GM18517 (cell line): ENCODE measurements at regions not wholly inside any gene's neighbourhood (a gene's known extent, or its start where the extent isn't known, plus 50 kb on each side); places are given as distances from the start of the nearest gene placed in this dataset.
"Not testable (repeated sequence)": the region's sequence is repeated elsewhere in the genome, so short reads cannot be mapped to it uniquely, and the experiment has no call there.

Experiments
- ATAC-seq: cut with Tn5 transposase; IDR thresholded peaks from one replicate; pipeline ENCODE4 v1.9.1; 2021; ENCODE audit warnings: mild to moderate bottlenecking, moderate library complexity; ENCODE audit not compliant: unreplicated experiment

DNA sequence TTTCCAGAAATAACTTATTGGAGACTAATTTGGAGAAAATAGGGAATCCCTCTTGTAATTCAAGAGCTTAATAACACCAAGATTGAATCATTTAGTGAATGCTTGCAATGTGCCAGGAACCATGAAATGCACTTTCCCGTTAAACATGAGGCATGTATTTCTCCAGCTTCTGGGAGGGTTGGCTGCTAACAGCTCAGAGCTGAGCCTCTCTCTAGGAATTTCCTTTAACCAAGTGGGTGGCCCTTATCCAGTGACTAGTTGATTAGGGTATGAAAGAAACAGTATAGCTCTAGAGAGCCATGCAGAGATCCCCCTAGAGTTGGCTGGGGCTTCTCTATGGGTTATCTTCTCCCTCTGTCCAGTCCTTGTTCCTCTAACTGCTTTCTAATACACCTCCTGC lies 356.4 kb upstream of the GOT2 start:
- ATAC-seq, result no peak

GRCh38 chr16:59088431-59088830 lies 354.3 kb upstream of the GOT2 start:
- no peak for ATAC-seq

GRCh38 chr16:59087641-59088040 lies 353.5 kb upstream of the GOT2 start:
- no peak for ATAC-seq

DNA sequence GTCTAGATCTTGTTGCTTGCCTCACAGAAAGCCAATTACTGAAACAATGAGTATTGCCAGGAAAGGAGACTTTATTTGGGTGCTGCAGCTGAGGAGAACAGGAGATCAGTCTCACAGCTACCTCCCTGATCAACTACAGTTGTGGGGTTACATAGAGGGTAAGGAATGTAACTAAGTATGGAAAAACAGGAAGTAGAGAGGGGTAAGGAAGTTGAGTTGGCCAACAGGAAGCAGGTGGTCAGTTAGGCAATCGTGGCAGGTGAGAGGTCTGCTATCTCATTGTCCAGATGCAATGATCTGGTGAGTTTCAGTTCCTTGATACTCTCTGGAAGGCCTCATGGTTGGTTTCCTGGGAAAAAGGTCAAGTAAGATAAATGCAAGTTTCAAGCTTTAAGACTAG lies 333.1 kb upstream of the GOT2 start:
- no peak for ATAC-seq

- ATAC-seq, result no peak
These were observed 326.1 kb upstream of the GOT2 start for GRCh38 chr16:59060207-59060606.

- ATAC-seq, result no peak
These were observed 324.1 kb upstream of the GOT2 start for GRCh38 chr16:59058250-59058649.

- ATAC-seq, result no peak
These were observed 319.8 kb upstream of the GOT2 start for GRCh38 chr16:59053911-59054310.

GRCh38 chr16:59052231-59052630 lies 318.1 kb upstream of the GOT2 start:
- ATAC-seq, result no peak

DNA sequence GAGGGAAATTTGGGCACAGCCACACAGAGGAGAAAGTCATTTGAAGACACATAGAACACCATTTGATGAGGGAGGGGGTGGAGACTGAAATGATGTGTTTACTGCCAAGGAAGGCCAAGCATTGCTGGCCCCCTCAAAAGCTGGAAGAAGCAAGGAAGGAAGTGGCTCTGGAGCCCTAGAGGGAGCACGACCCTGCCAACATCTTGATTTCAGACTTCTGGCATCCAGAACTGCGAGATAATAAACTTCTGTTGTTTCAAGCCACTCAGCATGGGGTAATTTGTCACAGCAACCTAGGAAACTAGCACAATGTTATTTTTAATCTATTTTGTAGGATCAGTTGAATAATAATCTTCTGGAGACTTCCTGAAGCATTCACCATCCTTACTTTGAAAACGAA lies 314.8 kb upstream of the GOT2 start:
- ATAC-seq, result no peak

GRCh38 chr16:59047114-59047513 lies 313.0 kb upstream of the GOT2 start:
- no peak for ATAC-seq

DNA sequence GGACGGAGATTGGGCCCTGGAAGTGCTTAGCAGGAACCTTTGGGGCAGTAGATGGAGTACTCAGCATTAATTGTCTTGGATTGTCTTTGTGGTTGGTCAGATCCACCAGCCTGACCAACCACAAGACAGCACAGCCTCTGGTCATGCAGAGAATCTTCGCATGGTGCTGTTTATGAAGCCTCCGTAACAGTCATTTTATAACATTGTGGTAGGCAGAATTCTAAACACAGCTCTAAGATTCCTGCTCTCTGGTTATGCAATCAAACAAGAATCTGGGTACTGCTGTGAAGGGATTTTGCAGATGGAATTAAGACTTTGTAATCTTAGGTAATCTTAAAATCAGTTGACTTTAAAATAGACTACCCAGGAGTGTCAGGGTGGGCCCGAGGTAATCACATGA lies 312.2 kb upstream of the GOT2 start:
- ATAC-seq, result no peak

- ATAC-seq, result no peak
These were observed 311.4 kb upstream of the GOT2 start for GRCh38 chr16:59045501-59045900.

GRCh38 chr16:59044616-59045015 lies 310.5 kb upstream of the GOT2 start:
- no peak for ATAC-seq

- no peak for ATAC-seq
These were observed 308.2 kb upstream of the GOT2 start for GRCh38 chr16:59042301-59042700.

DNA sequence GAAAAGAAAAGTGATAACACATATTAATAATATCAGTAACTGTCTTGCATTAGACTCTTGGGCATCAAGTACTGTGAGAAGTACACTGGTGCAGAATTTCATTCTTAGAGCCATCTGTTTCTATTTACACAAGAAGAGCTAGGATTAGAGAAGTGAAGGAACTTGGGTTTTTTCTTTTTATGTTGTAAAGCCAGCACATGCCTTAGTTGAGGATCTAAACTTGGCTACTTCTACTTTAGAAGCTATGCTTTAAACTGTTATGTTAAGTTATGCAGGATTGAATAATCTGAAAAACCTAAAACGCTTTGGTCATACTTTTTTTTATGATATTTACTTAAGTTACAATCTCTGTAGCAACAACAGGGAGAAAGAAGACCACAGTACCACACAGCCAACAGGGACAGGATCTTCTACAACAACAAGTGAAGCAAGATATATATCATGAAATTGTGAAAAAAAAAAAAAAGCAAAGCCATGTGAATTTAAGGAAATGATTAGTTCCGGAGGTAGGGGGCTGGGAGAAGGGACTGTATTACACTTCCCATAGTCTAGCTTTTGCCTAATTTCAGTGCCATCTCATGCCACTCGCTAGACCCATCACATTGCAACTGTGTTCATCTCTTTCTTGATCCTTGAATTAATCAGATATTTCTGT lies 305.1 kb upstream of the GOT2 start:
- ATAC-seq, result no peak

GRCh38 chr16:59030923-59031485 lies 296.9 kb upstream of the GOT2 start:
- ATAC-seq, result no peak

DNA sequence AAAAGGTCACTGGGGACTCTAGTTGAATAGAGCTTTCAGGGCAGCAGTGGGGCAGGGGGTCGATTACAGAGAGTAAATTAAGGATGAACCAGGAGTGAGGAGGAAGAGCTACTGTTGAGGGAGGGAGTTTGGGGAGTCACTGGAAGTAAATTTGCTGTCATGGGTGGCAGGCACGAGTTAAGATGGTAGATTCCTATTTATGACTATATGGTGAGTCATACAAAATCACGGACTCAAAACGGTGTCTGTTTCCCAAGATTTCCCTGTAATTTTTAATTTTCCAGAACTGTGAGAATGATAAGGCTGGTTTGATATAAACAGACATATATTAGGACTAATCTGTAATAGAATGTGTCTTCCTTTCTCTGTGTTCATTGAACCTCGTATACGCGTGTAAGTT lies 287.6 kb upstream of the GOT2 start:
- ATAC-seq, result no peak

- no peak for ATAC-seq
These were observed 279.8 kb upstream of the GOT2 start for GRCh38 chr16:59013930-59014329.

DNA sequence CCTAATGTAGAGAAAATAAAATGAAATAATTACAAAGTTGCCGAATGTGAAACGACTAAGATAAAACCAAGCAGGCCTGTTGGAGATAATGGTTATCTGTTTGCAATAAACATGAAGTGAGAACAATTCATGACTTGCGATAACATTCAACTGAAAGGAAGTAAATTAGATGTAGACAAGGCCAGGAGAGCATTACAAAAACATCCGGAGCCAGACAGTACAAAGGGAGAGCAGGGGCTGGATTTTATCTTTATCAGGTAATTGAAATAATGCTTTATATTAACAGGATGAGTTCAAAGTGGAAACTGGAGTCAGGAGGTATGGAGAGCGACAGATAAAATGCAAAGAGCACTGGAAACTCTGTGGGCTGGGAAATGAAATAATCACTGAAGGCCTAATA lies 265.6 kb upstream of the GOT2 start:
- no peak for ATAC-seq

GRCh38 chr16:58992755-58993154 lies 258.6 kb upstream of the GOT2 start:
- ATAC-seq, result not testable (repeated sequence)

GRCh38 chr16:58983181-58983965 lies 249.3 kb upstream of the GOT2 start:
- ATAC-seq, result not testable (repeated sequence)

- ATAC-seq, result peak; percentile 91
These were observed 236.7 kb upstream of the GOT2 start for GRCh38 chr16:58970775-58971174.
